ENCODE measurements at regions not wholly inside any gene's neighbourhood (a gene's known extent, or its start where the extent isn't known, plus 50 kb on each side); places are given as distances from the start of the nearest gene placed in this dataset.
A peak's percentile ranks its signal among the peaks of the same experiment; 100 is the strongest.

- DNase-seq (ENCODE audit: low spot score) = no peak
Measured at GRCh38 chr14:97866195-97866594, 1069.0 kb downstream of the VRK1 start.

- no peak for DNase-seq (ENCODE audit: low spot score)
Measured at GRCh38 chr14:97866664-97867063, 1069.5 kb downstream of the VRK1 start.

GRCh38 chr14:97873291-97873690 is 1076.1 kb downstream of the VRK1 start:
- no peak for DNase-seq (ENCODE audit: low spot score)

- DNase-seq (ENCODE audit: low spot score) = no peak
Measured at GRCh38 chr14:97874394-97874793, 1077.2 kb downstream of the VRK1 start.

GRCh38 chr14:97878206-97878605 is 1081.0 kb downstream of the VRK1 start:
- no peak for DNase-seq (ENCODE audit: low spot score)

GRCh38 chr14:97878727-97879126 is 1081.5 kb downstream of the VRK1 start:
- DNase-seq (ENCODE audit: low spot score) = peak; percentile 48

GRCh38 chr14:97887690-97888089 is 1090.5 kb downstream of the VRK1 start:
- DNase-seq (ENCODE audit: low spot score) = no peak

GRCh38 chr14:97888331-97888730 is 1091.1 kb downstream of the VRK1 start:
- no peak for DNase-seq (ENCODE audit: low spot score)

- no peak for DNase-seq (ENCODE audit: low spot score)
Measured at GRCh38 chr14:97891515-97891914, 1094.3 kb downstream of the VRK1 start.

GRCh38 chr14:97894552-97894951 is 1097.4 kb downstream of the VRK1 start:
- no peak for DNase-seq (ENCODE audit: low spot score)

- DNase-seq (ENCODE audit: low spot score) = no peak
Measured at GRCh38 chr14:97900196-97900854, 1103.1 kb downstream of the VRK1 start.

GRCh38 chr14:97902630-97903029 is 1105.4 kb downstream of the VRK1 start:
- DNase-seq (ENCODE audit: low spot score) = no peak

GRCh38 chr14:97903821-97904220 is 1106.6 kb downstream of the VRK1 start:
- no peak for DNase-seq (ENCODE audit: low spot score)

- no peak for DNase-seq (ENCODE audit: low spot score)
Measured at GRCh38 chr14:97912217-97912616, 1115.0 kb downstream of the VRK1 start.

- DNase-seq (ENCODE audit: low spot score) = no peak
Measured at GRCh38 chr14:97916100-97916499, 1118.9 kb downstream of the VRK1 start.

GRCh38 chr14:97916669-97917568 is 1119.7 kb downstream of the VRK1 start:
- DNase-seq (ENCODE audit: low spot score) = no peak

- no peak for DNase-seq (ENCODE audit: low spot score)
Measured at GRCh38 chr14:97920201-97920600, 1123.0 kb downstream of the VRK1 start.

GRCh38 chr14:97921296-97921695 is 1124.1 kb downstream of the VRK1 start:
- no peak for DNase-seq (ENCODE audit: low spot score)

- no peak for DNase-seq (ENCODE audit: low spot score)
Measured at GRCh38 chr14:97924922-97925613, 1127.9 kb downstream of the VRK1 start.

GRCh38 chr14:97930166-97930565 is 1133.0 kb downstream of the VRK1 start:
- DNase-seq (ENCODE audit: low spot score) = no peak

- no peak for DNase-seq (ENCODE audit: low spot score)
Measured at GRCh38 chr14:97931273-97931672, 1134.1 kb downstream of the VRK1 start.

- DNase-seq (ENCODE audit: low spot score) = no peak
Measured at GRCh38 chr14:97942921-97943320, 1145.7 kb downstream of the VRK1 start.

- no peak for DNase-seq (ENCODE audit: low spot score)
Measured at GRCh38 chr14:97943619-97944018, 1146.4 kb downstream of the VRK1 start.

All from ureter (tissue), 1 donor.